ENCODE measurements at regions not wholly inside any gene's neighbourhood (a gene's known extent, or its start where the extent isn't known, plus 50 kb on each side); places are given as distances from the start of the nearest gene placed in this dataset.

GRCh38 chr2:83584672-83585071, 874.4 kb downstream of the SUCLG1 start:
- 0 to 50% (median 8%) methylated on average over 1 to 3 of the region's 3 CpGs; no CpG with 5 or more reads in 1 of the 10 experiments for WGBS, 10 experiments
- Histone ChIP-seq H3K4me1 (replicated peaks in 1 of 2) (peaks cover 0 to 4% of the 10 kb centered on the region in 2 donors), H3K4me3 (no peak overlapping the region), H3K27ac (no peak overlapping the region)
- ATAC-seq (replicated peaks in 6 of 8) = peak in 6 of 8 experiments; percentile 36 to 78 (median 63)
- in situ Hi-C loops (cut with MboI; ENCODE audit: low pct_unique_long_range_greater_than_20kb in 2 of 9, low sequenced_read_pairs in 9 of 9, unreplicated experiment in 9 of 9) = no loop called here

GRCh38 chr2:83582589-83582988, 876.5 kb downstream of the SUCLG1 start:
- Histone ChIP-seq H3K4me3 (no peak overlapping the region), H3K4me1 (replicated peaks in 1 of 2) (peaks cover 0 to 8% of the 10 kb centered on the region in 2 donors), H3K27ac (no peak overlapping the region)
- no peak for ATAC-seq (replicated peaks in 6 of 8)
- 0 to 91% (median 49%) methylated on average over 1 to 4 of the region's 4 CpGs for WGBS, 10 experiments
- in situ Hi-C loops (cut with MboI; ENCODE audit: low pct_unique_long_range_greater_than_20kb in 2 of 9, low sequenced_read_pairs in 9 of 9, unreplicated experiment in 9 of 9) = no loop called here

GRCh38 chr2:83579507-83579906, 879.6 kb downstream of the SUCLG1 start:
- in situ Hi-C loops (cut with MboI; ENCODE audit: low pct_unique_long_range_greater_than_20kb in 2 of 9, low sequenced_read_pairs in 9 of 9, unreplicated experiment in 9 of 9) = no loop called here
- Histone ChIP-seq H3K4me1 (replicated peaks in 1 of 2) (peaks cover 0 to 4% of the 10 kb centered on the region in 2 donors), H3K27ac (no peak overlapping the region), H3K4me3 (no peak overlapping the region)
- peak in 3 of 8 experiments; percentile 40 to 71 (median 62) for ATAC-seq (replicated peaks in 6 of 8)
- 17 to 67% (median 60%) methylated on average over 1 of the region's 1 CpG; no CpG with 5 or more reads in 7 of the 10 experiments for WGBS, 10 experiments

GRCh38 chr2:83578405-83578804, 880.7 kb downstream of the SUCLG1 start:
- no peak overlapping the region for H3K4me3 ChIP-seq
- in situ Hi-C loops (cut with MboI; ENCODE audit: low pct_unique_long_range_greater_than_20kb in 2 of 9, low sequenced_read_pairs in 9 of 9, unreplicated experiment in 9 of 9) = no loop called here
- WGBS, 10 experiments = 11 to 100% (median 50%) methylated on average over 1 to 2 of the region's 2 CpGs; no CpG with 5 or more reads in 3 of the 10 experiments
- no peak overlapping the region for H3K27ac ChIP-seq
- no peak for ATAC-seq (replicated peaks in 6 of 8)
- peaks cover 0 to 4% of the 10 kb centered on the region in 2 donors for H3K4me1 ChIP-seq (replicated peaks in 1 of 2)

- in situ Hi-C loops (cut with MboI; ENCODE audit: low pct_unique_long_range_greater_than_20kb in 2 of 9, low sequenced_read_pairs in 9 of 9, unreplicated experiment in 9 of 9) = no loop called here
- no peak for ATAC-seq (replicated peaks in 6 of 8)
- WGBS, 10 experiments = 83 to 100% (median 100%) methylated on average over 1 of the region's 1 CpG; no CpG with 5 or more reads in 6 of the 10 experiments
- Histone ChIP-seq H3K4me3 (no peak overlapping the region), H3K4me1 (replicated peaks in 1 of 2) (peaks cover 0 to 4% of the 10 kb centered on the region in 2 donors), H3K27ac (no peak overlapping the region)
Observed at GRCh38 chr2:83574614-83575013, 884.5 kb downstream of the SUCLG1 start.

- Histone ChIP-seq H3K4me1 (replicated peaks in 1 of 2) (no peaks in the 10 kb centered on the region), H3K4me3 (no peak overlapping the region), H3K27ac (no peak overlapping the region)
- WGBS, 10 experiments = 72 to 100% (median 91%) methylated on average over 2 to 5 of the region's 5 CpGs
- ATAC-seq (replicated peaks in 6 of 8) = no peak
- in situ Hi-C loops (cut with MboI; ENCODE audit: low pct_unique_long_range_greater_than_20kb in 2 of 9, low sequenced_read_pairs in 9 of 9, unreplicated experiment in 9 of 9) = no loop called here
Observed at GRCh38 chr2:83573060-83573459, 886.0 kb downstream of the SUCLG1 start.

- H3K4me3 ChIP-seq = no peak overlapping the region
- H3K4me1 ChIP-seq (replicated peaks in 1 of 2) = no peaks in the 10 kb centered on the region
- in situ Hi-C loops (cut with MboI; ENCODE audit: low pct_unique_long_range_greater_than_20kb in 2 of 9, low sequenced_read_pairs in 9 of 9, unreplicated experiment in 9 of 9) = no loop called here
- H3K27ac ChIP-seq = no peak overlapping the region
- WGBS, 10 experiments = 54 to 100% (median 82%) methylated on average over 1 to 3 of the region's 3 CpGs
- ATAC-seq (replicated peaks in 6 of 8) = peak in 2 of 8 experiments; percentile 43 to 47
Observed at GRCh38 chr2:83572400-83572799, 886.7 kb downstream of the SUCLG1 start.

GRCh38 chr2:83567551-83567950, 891.5 kb downstream of the SUCLG1 start:
- Histone ChIP-seq H3K27ac (no peak overlapping the region), H3K4me3 (no peak overlapping the region), H3K4me1 (replicated peaks in 1 of 2) (no peaks in the 10 kb centered on the region)
- no peak for ATAC-seq (replicated peaks in 6 of 8)
- WGBS, 10 experiments = 15 to 100% (median 71%) methylated on average over 1 to 3 of the region's 3 CpGs; no CpG with 5 or more reads in 1 of the 10 experiments
- in situ Hi-C loops (cut with MboI; ENCODE audit: low pct_unique_long_range_greater_than_20kb in 2 of 9, low sequenced_read_pairs in 9 of 9, unreplicated experiment in 9 of 9) = no loop called here

GRCh38 chr2:83565626-83566025, 893.5 kb downstream of the SUCLG1 start:
- 0 to 96% (median 80%) methylated on average over 1 to 4 of the region's 4 CpGs; no CpG with 5 or more reads in 1 of the 10 experiments for WGBS, 10 experiments
- peak in 1 of 8 experiments; percentile 22 for ATAC-seq (replicated peaks in 6 of 8)
- no peaks in the 10 kb centered on the region for H3K4me1 ChIP-seq (replicated peaks in 1 of 2)
- no peak overlapping the region for H3K4me3 ChIP-seq
- in situ Hi-C loops (cut with MboI; ENCODE audit: low pct_unique_long_range_greater_than_20kb in 2 of 9, low sequenced_read_pairs in 9 of 9, unreplicated experiment in 9 of 9) = no loop called here
- no peak overlapping the region for H3K27ac ChIP-seq

GRCh38 chr2:83565181-83565580, 893.9 kb downstream of the SUCLG1 start:
- Histone ChIP-seq H3K4me1 (replicated peaks in 1 of 2) (no peaks in the 10 kb centered on the region), H3K4me3 (no peak overlapping the region), H3K27ac (no peak overlapping the region)
- ATAC-seq (replicated peaks in 6 of 8) = peak in 2 of 8 experiments; percentile 97 to 99
- WGBS, 10 experiments = 0 to 83% (median 44%) methylated on average over 1 to 4 of the region's 4 CpGs
- in situ Hi-C loops (cut with MboI; ENCODE audit: low pct_unique_long_range_greater_than_20kb in 2 of 9, low sequenced_read_pairs in 9 of 9, unreplicated experiment in 9 of 9) = no loop called here

GRCh38 chr2:83561592-83561991, 897.5 kb downstream of the SUCLG1 start:
- Histone ChIP-seq H3K4me3 (no peak overlapping the region), H3K27ac (no peak overlapping the region), H3K4me1 (replicated peaks in 1 of 2) (no peaks in the 10 kb centered on the region)
- WGBS, 10 experiments = 0 to 100% (median 51%) methylated on average over 1 to 2 of the region's 3 CpGs; no CpG with 5 or more reads in 3 of the 10 experiments
- ATAC-seq (replicated peaks in 6 of 8) = no peak
- in situ Hi-C loops (cut with MboI; ENCODE audit: low pct_unique_long_range_greater_than_20kb in 2 of 9, low sequenced_read_pairs in 9 of 9, unreplicated experiment in 9 of 9) = no loop called here

GRCh38 chr2:83536556-83536955, 922.5 kb downstream of the SUCLG1 start:
- ATAC-seq (replicated peaks in 6 of 8) = peak in 4 of 8 experiments; percentile 61 to 78 (median 70)
- no peak overlapping the region for H3K4me3 ChIP-seq
- 0 to 39% (median 15%) methylated on average over 2 of the region's 2 CpGs; no CpG with 5 or more reads in 2 of the 10 experiments for WGBS, 10 experiments
- no peak overlapping the region for H3K27ac ChIP-seq
- in situ Hi-C loops (cut with MboI; ENCODE audit: low pct_unique_long_range_greater_than_20kb in 2 of 9, low sequenced_read_pairs in 9 of 9, unreplicated experiment in 9 of 9) = no loop called here
- peaks cover 5 to 9% of the 10 kb centered on the region in 2 donors for H3K4me1 ChIP-seq (replicated peaks in 1 of 2)

GRCh38 chr2:83534416-83534815, 924.7 kb downstream of the SUCLG1 start:
- H3K4me1 ChIP-seq (replicated peaks in 1 of 2) = peaks cover 8 to 14% of the 10 kb centered on the region in 2 donors
- ATAC-seq (replicated peaks in 6 of 8) = no peak
- H3K27ac ChIP-seq = no peak overlapping the region
- H3K4me3 ChIP-seq = no peak overlapping the region
- in situ Hi-C loops (cut with MboI; ENCODE audit: low pct_unique_long_range_greater_than_20kb in 2 of 9, low sequenced_read_pairs in 9 of 9, unreplicated experiment in 9 of 9) = no loop called here
- WGBS, 10 experiments = 21 to 100% (median 76%) methylated on average over 1 to 2 of the region's 2 CpGs; no CpG with 5 or more reads in 2 of the 10 experiments

GRCh38 chr2:83531206-83531826, 927.8 kb downstream of the SUCLG1 start:
- peak in 5 of 8 experiments; percentile 62 to 95 (median 89) for ATAC-seq (replicated peaks in 6 of 8)
- Histone ChIP-seq H3K27ac (no peak overlapping the region), H3K4me3 (no peak overlapping the region), H3K4me1 (replicated peaks in 1 of 2) (peaks cover 6 to 9% of the 10 kb centered on the region in 2 donors)
- WGBS, 10 experiments = 0 to 54% (median 43%) methylated on average over 2 to 5 of the region's 5 CpGs; no CpG with 5 or more reads in 1 of the 10 experiments
- in situ Hi-C loops (cut with MboI; ENCODE audit: low pct_unique_long_range_greater_than_20kb in 2 of 9, low sequenced_read_pairs in 9 of 9, unreplicated experiment in 9 of 9) = no loop called here

All from motor neuron (in vitro differentiated cells).